Testis (tissue), 2 donors: ENCODE measurements at regions not wholly inside any gene's neighbourhood (a gene's known extent, or its start where the extent isn't known, plus 50 kb on each side); places are given as distances from the start of the nearest gene placed in this dataset.

Source experiments
- DNase-seq: peaks from one replicate; pipeline ENCODE4 v3.0.0-alpha.2; 2019
- H3K27ac ChIP-seq, 2 donors: fragments of 200-600 bp; sonication (generic); one replicate each; pipeline ENCODE4 v1.5.1; 2019
- H3K27me3 ChIP-seq: fragments of 200-600 bp; sonication (generic); one replicate; pipeline ENCODE4 v1.5.1; 2019
- H3K36me3 ChIP-seq: fragments of 200-600 bp; sonication (generic); one replicate; pipeline ENCODE4 v1.5.1; 2017; ENCODE audit warnings: low read depth; ENCODE audit errors: missing control alignments
- H3K4me1 ChIP-seq: fragments of 200-600 bp; sonication (generic); one replicate; pipeline ENCODE4 v1.5.1; 2019
- H3K4me3 ChIP-seq, 2 donors: fragments of 200-600 bp; sonication (generic); one replicate each; pipeline ENCODE4 v1.5.1; 2017 to 2019
- H3K9me3 ChIP-seq: fragments of 200-600 bp; sonication (generic); one replicate; pipeline ENCODE4 v1.5.1; 2017
- CTCF ChIP-seq, 3 experiments: fragments of 450-650 bp in 2 of 3; fragments of 200-600 bp in 1 of 3; sonication (generic) in 1 of 3; IDR thresholded peaks; one replicate each; pipeline ENCODE4 v1.5.1; 2016 to 2019; ENCODE audit warnings: antibody characterized with exemption in 3 of 3, mild to moderate bottlenecking in 2 of 3, moderate library complexity in 1 of 3
- POLR2A ChIP-seq: fragments of 450-650 bp; IDR thresholded peaks from one replicate; pipeline ENCODE4 v1.6.1; 2017; ENCODE audit warnings: antibody characterized with exemption, mild to moderate bottlenecking, moderate library complexity
- WGBS, 2 donors: methylation state at CpG; one replicate each; pipeline ENCODE4 v1.1.5; 2018; 5-methylcytosine and 5-hydroxymethylcytosine counted together
- intact Hi-C: fragments of 100-400 bp; cut with DNase I; formaldehyde crosslinking; loops from one replicate; pipeline ENCODE4 v1.15.1; 2023; ENCODE audit warnings: low total_unique reads

- intact Hi-C loops = no loop called here
Measured at GRCh38 chr2:6788614-6789013, 77.1 kb downstream of the CMPK2 start.

GRCh38 chr2:6789559-6790138, 76.1 kb downstream of the CMPK2 start:
- Histone ChIP-seq H3K27me3 (no peaks in the 10 kb centered on the region), H3K4me1 (no peaks in the 10 kb centered on the region), H3K4me3 (no peak overlapping the region), H3K36me3 (no peaks in the 10 kb centered on the region), H3K27ac (no peak overlapping the region), H3K9me3 (no peaks in the 10 kb centered on the region)
- intact Hi-C loops = no loop called here
- WGBS, 2 donors = 86 to 89% methylated on average over 6 of the region's 6 CpGs
- DNase-seq = no peak
- TF ChIP-seq POLR2A = no peak
- TF ChIP-seq CTCF (IDR thresholded peaks at IDR 0.05) = no peak

More at GRCh38 chr2:6788614-6789013, 77.1 kb downstream of the CMPK2 start:
- no peak overlapping the region for H3K27ac ChIP-seq
- no peaks in the 10 kb centered on the region for H3K4me1 ChIP-seq
- no peaks in the 10 kb centered on the region for H3K36me3 ChIP-seq
- H3K27me3 ChIP-seq = no peaks in the 10 kb centered on the region
- H3K9me3 ChIP-seq = no peaks in the 10 kb centered on the region
- no peak overlapping the region for H3K4me3 ChIP-seq
- no peak for DNase-seq
- TF ChIP-seq POLR2A = no peak
- no peak for TF ChIP-seq CTCF (IDR thresholded peaks at IDR 0.05)
- WGBS, 2 donors = 82 to 83% methylated on average over 2 of the region's 2 CpGs

GRCh38 chr2:6791682-6792081, 74.0 kb downstream of the CMPK2 start:
- TF ChIP-seq POLR2A (no peak), CTCF (IDR thresholded peaks at IDR 0.05) (no peak)
- H3K36me3 ChIP-seq = no peaks in the 10 kb centered on the region
- no peaks in the 10 kb centered on the region for H3K9me3 ChIP-seq
- no peak for DNase-seq
- H3K27ac ChIP-seq = no peak overlapping the region
- H3K4me3 ChIP-seq = no peak overlapping the region
- H3K27me3 ChIP-seq = no peaks in the 10 kb centered on the region
- no peaks in the 10 kb centered on the region for H3K4me1 ChIP-seq
- 92 to 93% methylated on average over 4 of the region's 4 CpGs for WGBS, 2 donors
- intact Hi-C loops = no loop called here

GRCh38 chr2:6792883-6793282, 72.8 kb downstream of the CMPK2 start:
- intact Hi-C loops = no loop called here
- Histone ChIP-seq H3K4me1 (no peaks in the 10 kb centered on the region), H3K27me3 (no peaks in the 10 kb centered on the region), H3K36me3 (no peaks in the 10 kb centered on the region), H3K9me3 (no peaks in the 10 kb centered on the region), H3K27ac (no peak overlapping the region), H3K4me3 (no peak overlapping the region)
- DNase-seq = no peak
- WGBS, 2 donors = 84 to 93% methylated on average over 5 of the region's 5 CpGs
- TF ChIP-seq CTCF (IDR thresholded peaks at IDR 0.05) (no peak), POLR2A (no peak)

GRCh38 chr2:6793371-6793770, 72.3 kb downstream of the CMPK2 start:
- Histone ChIP-seq H3K4me1 (no peaks in the 10 kb centered on the region), H3K27me3 (no peaks in the 10 kb centered on the region), H3K27ac (no peak overlapping the region), H3K36me3 (no peaks in the 10 kb centered on the region), H3K9me3 (no peaks in the 10 kb centered on the region), H3K4me3 (no peak overlapping the region)
- no peak for TF ChIP-seq CTCF (IDR thresholded peaks at IDR 0.05)
- no peak for TF ChIP-seq POLR2A
- DNase-seq = no peak
- intact Hi-C loops = no loop called here
- WGBS, 2 donors = 85 to 94% methylated on average over 3 of the region's 3 CpGs
